Renal cortex interstitium (tissue), 11 donors: ENCODE measurements at regions not wholly inside any gene's neighbourhood (a gene's known extent, or its start where the extent isn't known, plus 50 kb on each side); places are given as distances from the start of the nearest gene placed in this dataset.

ENCODE experiments used
- DNase-seq, 11 donors: peaks; one replicate each; pipeline ENCODE4 v3.0.0-alpha.2; 2013; ENCODE audit warnings: low read depth in 9 of 11, low spot score in 4 of 11; ENCODE audit errors: extremely low read depth in 1 of 11

GRCh38 chr3:55196495-55196894 is 268.6 kb upstream of the LRTM1 start:
- DNase-seq, result no peak

GRCh38 chr3:55194376-55194775 is 266.5 kb upstream of the LRTM1 start:
- DNase-seq, result no peak

GRCh38 chr3:55191911-55192775 is 264.3 kb upstream of the LRTM1 start:
- no peak for DNase-seq

- no peak for DNase-seq
Measured at GRCh38 chr3:55190331-55190730, 262.5 kb upstream of the LRTM1 start.

GRCh38 chr3:55189359-55189801 is 261.5 kb upstream of the LRTM1 start:
- DNase-seq, result no peak

- DNase-seq, result no peak
Measured at GRCh38 chr3:55185380-55185779, 257.5 kb upstream of the LRTM1 start.

GRCh38 chr3:55183201-55183600 is 255.3 kb upstream of the LRTM1 start:
- no peak for DNase-seq

GRCh38 chr3:55180936-55181535 is 253.2 kb upstream of the LRTM1 start:
- no peak for DNase-seq

- DNase-seq, result no peak
Measured at GRCh38 chr3:55180161-55180560, 252.3 kb upstream of the LRTM1 start.

- no peak for DNase-seq
Measured at GRCh38 chr3:55178336-55178735, 250.5 kb upstream of the LRTM1 start.

GRCh38 chr3:55177749-55178148 is 249.9 kb upstream of the LRTM1 start:
- DNase-seq, result no peak

- DNase-seq, result no peak
Measured at GRCh38 chr3:55175423-55175822, 247.6 kb upstream of the LRTM1 start.

GRCh38 chr3:55174747-55175146 is 246.9 kb upstream of the LRTM1 start:
- no peak for DNase-seq

GRCh38 chr3:55173504-55173903 is 245.6 kb upstream of the LRTM1 start:
- no peak for DNase-seq

GRCh38 chr3:55172913-55173312 is 245.1 kb upstream of the LRTM1 start:
- no peak for DNase-seq

GRCh38 chr3:55170444-55170843 is 242.6 kb upstream of the LRTM1 start:
- DNase-seq, result no peak

- DNase-seq, result peak in 1 of 11 donors; percentile 40
Measured at GRCh38 chr3:55169608-55170072, 241.8 kb upstream of the LRTM1 start.

GRCh38 chr3:55169161-55169560 is 241.3 kb upstream of the LRTM1 start:
- DNase-seq, result no peak

GRCh38 chr3:55167586-55168317 is 239.9 kb upstream of the LRTM1 start:
- DNase-seq, result no peak
